ENCODE measurements at regions not wholly inside any gene's neighbourhood (a gene's known extent, or its start where the extent isn't known, plus 50 kb on each side); places are given as distances from the start of the nearest gene placed in this dataset.

GRCh38 chr6:14920276-14920675 lies 325.6 kb upstream of the JARID2 start:
- TF ChIP-seq RAD51 (IDR thresholded peaks at IDR 0.05), result no peak
- no peaks in the 10 kb centered on the region for H4K20me1 ChIP-seq (ENCODE audit: control insufficient read depth, insufficient read depth)
- BruUV-seq (replicated peaks), result no TSS peak
- in situ Hi-C loops (cut with MboI) (no loop called here), intact Hi-C loops (cut with micrococcal nuclease; ENCODE audit: unreplicated experiment) (no loop called here)
- H3K79me2 ChIP-seq (ENCODE audit: control insufficient read depth, insufficient read depth, low read length), result no peaks in the 10 kb centered on the region
- no peak for ATAC-seq
- no peaks in the 10 kb centered on the region for H3K36me3 ChIP-seq (ENCODE audit: control insufficient read depth in 2 of 2, insufficient read depth in 2 of 2, low read length in 1 of 2)
- no peaks in the 10 kb centered on the region; a peak in 1 of 4 replicates for H3K27me3 ChIP-seq (replicated peaks in 1 of 2; ENCODE audit: control insufficient read depth in 2 of 2, insufficient read depth in 2 of 2, low read length in 1 of 2)
- no peak overlapping the region for H3K27ac ChIP-seq (ENCODE audit: control insufficient read depth, insufficient read depth)
- WGBS (ENCODE audit: insufficient coverage, insufficient replicate concordance, low lambda C conversion rate, missing lambda C conversion rate), result 84% methylated on average over 2 of the region's 2 CpGs
- SMC1A ChIA-PET (ENCODE audit: uncharacterized antibody, unreplicated experiment), result no interaction called here
- H3K4me1 ChIP-seq (ENCODE audit: control insufficient read depth, insufficient read depth, low read length), result no peaks in the 10 kb centered on the region; the same call in 1 of the 2 replicates
- no peak overlapping the region for H3K4me2 ChIP-seq (ENCODE audit: control insufficient read depth, insufficient read depth)
- H2AFZ ChIP-seq (ENCODE audit: control insufficient read depth, low read depth, low read length), result no peak overlapping the region
- no peak for FAIRE-seq
- no peak overlapping the region for H3K4me3 ChIP-seq
- no peak for DNase-seq (ENCODE audit: low read depth, low spot score)
- H3K9me3 ChIP-seq (replicated peaks; ENCODE audit: control insufficient read depth, insufficient read depth, low read length), result no peaks in the 10 kb centered on the region; the same call in 2 of the 3 replicates
- CTCF ChIA-PET, result interaction anchor here (0.6 kb wide), 1 partner anchor 1679 kb away, joined by 3 read pairs; no protein-coding TSS in a partner anchor
- POLR2A ChIA-PET, result no interaction called here
- H3K9ac ChIP-seq (ENCODE audit: control insufficient read depth, insufficient read depth, low read length), result no peak overlapping the region
- RAD21 ChIA-PET (ENCODE audit: unreplicated experiment), result no interaction called here

- ATAC-seq, result no peak
- no peaks in the 10 kb centered on the region for H3K79me2 ChIP-seq (ENCODE audit: control insufficient read depth, insufficient read depth, low read length)
- no peaks in the 10 kb centered on the region for H4K20me1 ChIP-seq (ENCODE audit: control insufficient read depth, insufficient read depth)
- RAD21 ChIA-PET (ENCODE audit: unreplicated experiment), result no interaction called here
- H3K9me3 ChIP-seq (replicated peaks; ENCODE audit: control insufficient read depth, insufficient read depth, low read length), result no peaks in the 10 kb centered on the region
- CTCF ChIA-PET, result no interaction called here
- no peaks in the 10 kb centered on the region; a peak in 1 of 4 replicates for H3K27me3 ChIP-seq (replicated peaks in 1 of 2; ENCODE audit: control insufficient read depth in 2 of 2, insufficient read depth in 2 of 2, low read length in 1 of 2)
- no peak for FAIRE-seq
- 70% methylated on average over 11 of the region's 11 CpGs for WGBS (ENCODE audit: insufficient coverage, insufficient replicate concordance, low lambda C conversion rate, missing lambda C conversion rate)
- no TSS peak for BruUV-seq (replicated peaks)
- in situ Hi-C loops (cut with MboI), result no loop called here
- SMC1A ChIA-PET (ENCODE audit: uncharacterized antibody, unreplicated experiment), result no interaction called here
- no peak overlapping the region for H3K4me2 ChIP-seq (ENCODE audit: control insufficient read depth, insufficient read depth)
- H2AFZ ChIP-seq (ENCODE audit: control insufficient read depth, low read depth, low read length), result no peak overlapping the region
- intact Hi-C loops (cut with micrococcal nuclease; ENCODE audit: unreplicated experiment), result no loop called here
- H3K36me3 ChIP-seq (ENCODE audit: control insufficient read depth in 2 of 2, insufficient read depth in 2 of 2, low read length in 1 of 2), result no peaks in the 10 kb centered on the region
- H3K4me1 ChIP-seq (ENCODE audit: control insufficient read depth, insufficient read depth, low read length), result no peaks in the 10 kb centered on the region; the same call in 1 of the 2 replicates
- H3K27ac ChIP-seq (ENCODE audit: control insufficient read depth, insufficient read depth), result no peak overlapping the region
- no peak for DNase-seq (ENCODE audit: low read depth, low spot score)
- POLR2A ChIA-PET, result no interaction called here
- H3K4me3 ChIP-seq, result no peak overlapping the region
- H3K9ac ChIP-seq (ENCODE audit: control insufficient read depth, insufficient read depth, low read length), result no peak overlapping the region
- TF ChIP-seq TCF12 (IDR thresholded peaks at IDR 0.05; ENCODE audit: low read depth, low read length) (no peak), HSF1 (IDR thresholded peaks at IDR 0.05; ENCODE audit: low read depth, low read length) (no peak), WRNIP1 (IDR thresholded peaks at IDR 0.05; ENCODE audit: borderline replicate concordance, low read depth, low read length) (no peak), MTA2 (IDR thresholded peaks at IDR 0.05; ENCODE audit: low read depth) (no peak), SKIL (IDR thresholded peaks at IDR 0.05; ENCODE audit: low read depth, poor library complexity, severe bottlenecking) (no peak), EGR1 (IDR thresholded peaks at IDR 0.05; ENCODE audit: borderline replicate concordance in 1 of 2, low read depth in 2 of 2, low read length in 2 of 2) (no peak), E2F8 (IDR thresholded peaks at IDR 0.05; ENCODE audit: low read depth, partially characterized antibody) (no peak), IRF4 (IDR thresholded peaks at IDR 0.05; ENCODE audit: low read depth, low read length) (no peak), ATF2 (IDR thresholded peaks at IDR 0.05; ENCODE audit: low read length) (no peak)
Measured at GRCh38 chr6:14921170-14921569, 324.7 kb upstream of the JARID2 start.

Data from GM12878 (cell line).